ENCODE measurements at regions not wholly inside any gene's neighbourhood (a gene's known extent, or its start where the extent isn't known, plus 50 kb on each side); places are given as distances from the start of the nearest gene placed in this dataset.

GRCh38 chr1:90650401-90650800, 66.7 kb downstream of the BARHL2 start:
- no peak for TF ChIP-seq CTCF (IDR thresholded peaks at IDR 0.05)
- TF ChIP-seq ESRRA (CRISPR knock-in tag; IDR thresholded peaks at IDR 0.05; ENCODE audit: borderline replicate concordance), result no peak
- no peak for TF ChIP-seq TP53 (CRISPR knock-in tag; IDR thresholded peaks at IDR 0.05)
- TF ChIP-seq MAX (CRISPR knock-in tag; IDR thresholded peaks at IDR 0.05), result no peak
- no peak for TF ChIP-seq ZBTB43 (CRISPR knock-in tag; IDR thresholded peaks at IDR 0.05)
- no peak for TF ChIP-seq E2F5 (CRISPR knock-in tag; IDR thresholded peaks at IDR 0.05)
- no peak for TF ChIP-seq NR3C1 (CRISPR knock-in tag; conservative IDR thresholded peaks at IDR 0.05; ENCODE audit: low read depth)

All from WTC11 (cell line).